BLaER1 (cell line): ENCODE measurements at regions not wholly inside any gene's neighbourhood (a gene's known extent, or its start where the extent isn't known, plus 50 kb on each side); places are given as distances from the start of the nearest gene placed in this dataset.
"Not testable (repeated sequence)": the region's sequence is repeated elsewhere in the genome, so short reads cannot be mapped to it uniquely, and the experiment has no call there.

Experiments
- H3K27ac ChIP-seq: shearing (Covaris generic); formaldehyde crosslinking; 2 replicates; pipeline ENCODE4 v1.8.1; 2022
- H3K27me3 ChIP-seq: shearing (Covaris generic); formaldehyde crosslinking; 2 replicates; pipeline ENCODE4 v1.8.1; 2022
- H3K36me3 ChIP-seq: shearing (Covaris generic); formaldehyde crosslinking; 2 replicates; pipeline ENCODE4 v1.8.1; 2022
- H3K4me1 ChIP-seq: shearing (Covaris generic); formaldehyde crosslinking; 2 replicates; pipeline ENCODE4 v1.8.1; 2022
- H3K4me2 ChIP-seq: shearing (Covaris generic); formaldehyde crosslinking; 2 replicates; pipeline ENCODE4 v1.8.1; 2022
- H3K4me3 ChIP-seq: shearing (Covaris generic); formaldehyde crosslinking; 2 replicates; pipeline ENCODE4 v1.8.1; 2022
- H3K9ac ChIP-seq: shearing (Covaris generic); formaldehyde crosslinking; 2 replicates; pipeline ENCODE4 v1.8.1; 2022
- H3K9me3 ChIP-seq: shearing (Covaris generic); formaldehyde crosslinking; 2 replicates; pipeline ENCODE4 v1.8.1; 2022
- H4K20me1 ChIP-seq: shearing (Covaris generic); formaldehyde crosslinking; 2 replicates; pipeline ENCODE4 v1.8.1; 2022
- Cebpa-rat ChIP-seq: shearing (Covaris generic); IDR thresholded peaks from 2 replicates; pipeline ENCODE4 v1.8.1; 2022

DNA sequence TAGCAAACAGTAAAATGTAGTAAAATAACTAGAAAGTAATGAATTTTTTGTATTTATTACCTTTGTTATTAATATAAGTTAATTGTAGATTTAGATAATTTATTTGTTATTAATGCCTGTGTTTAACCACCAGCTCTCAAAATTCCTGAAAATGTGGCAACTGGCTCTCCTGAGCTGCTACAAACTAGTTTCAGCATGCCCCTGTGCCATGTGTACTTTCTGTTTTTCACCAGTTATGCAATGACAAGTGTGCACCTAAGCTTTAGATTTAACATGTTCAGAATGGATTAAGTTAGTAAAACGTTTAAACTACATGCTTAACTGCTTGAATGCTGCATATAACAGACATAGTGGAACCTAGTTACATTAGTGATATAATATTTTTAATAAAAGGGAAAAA lies 88.1 kb downstream of the POSTN start:
- H3K9me3 ChIP-seq: no peaks in the 10 kb centered on the region
- no peak overlapping the region for H3K9ac ChIP-seq
- TF ChIP-seq Cebpa-rat: no peak
- no peaks in the 10 kb centered on the region for H3K36me3 ChIP-seq
- H3K4me3 ChIP-seq: no peak overlapping the region
- peaks cover 11% of the 10 kb centered on the region for H3K4me1 ChIP-seq
- no peak overlapping the region for H3K27ac ChIP-seq
- H3K4me2 ChIP-seq: peak overlapping the region; percentile 44; the same call in 1 of the 2 replicates
- no peaks in the 10 kb centered on the region for H3K27me3 ChIP-seq
- H4K20me1 ChIP-seq: no peaks in the 10 kb centered on the region

DNA sequence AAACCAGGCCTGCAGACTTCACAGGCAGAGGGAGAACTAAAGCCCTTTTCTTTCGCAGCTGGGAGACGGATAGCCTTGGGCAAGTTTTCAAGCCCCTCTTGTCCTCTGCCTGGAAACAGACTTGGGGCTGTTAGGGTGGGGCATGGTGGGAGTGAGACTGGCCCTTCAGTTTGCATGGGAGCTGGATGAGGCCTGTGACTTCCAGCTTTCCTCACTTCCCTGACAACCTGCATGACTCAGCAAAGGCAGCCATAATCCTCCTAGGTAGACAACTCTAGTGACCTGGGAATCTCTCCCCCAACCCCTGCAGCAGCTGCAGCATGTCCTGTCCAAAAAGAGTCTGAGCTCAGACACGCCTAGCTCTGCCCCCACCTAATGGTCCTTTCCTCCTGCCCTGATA lies 93.0 kb downstream of the POSTN start:
- H3K27ac ChIP-seq: no peak overlapping the region
- H3K27me3 ChIP-seq: no peaks in the 10 kb centered on the region
- no peaks in the 10 kb centered on the region for H4K20me1 ChIP-seq
- no peaks in the 10 kb centered on the region for H3K36me3 ChIP-seq
- no peak overlapping the region for H3K9ac ChIP-seq
- no peak overlapping the region for H3K4me3 ChIP-seq
- no peak for TF ChIP-seq Cebpa-rat
- H3K4me2 ChIP-seq: no peak overlapping the region
- H3K9me3 ChIP-seq: 0 out of 2 replicates have a peak, but pooled peaks cover 5% of the 10 kb centered on the region
- peaks cover 11% of the 10 kb centered on the region for H3K4me1 ChIP-seq

DNA sequence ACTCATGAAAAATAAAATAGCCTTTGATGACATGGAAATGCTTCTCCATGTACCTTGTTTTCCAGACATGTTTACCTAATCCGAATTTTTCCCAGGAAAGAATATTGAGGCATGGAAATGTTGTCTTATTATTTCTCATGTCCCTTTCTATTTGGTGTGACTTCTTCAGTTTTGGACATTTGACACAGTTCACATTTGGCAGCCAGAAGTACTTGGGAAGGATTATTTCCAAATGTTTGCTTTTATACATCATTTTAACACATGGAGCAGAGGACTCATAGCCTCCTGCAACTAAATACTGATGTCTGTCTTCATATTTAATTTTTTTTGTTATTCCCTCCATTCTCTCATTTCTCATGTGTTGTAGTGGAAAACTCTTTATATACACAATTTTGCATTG lies 94.3 kb downstream of the POSTN start:
- Histone ChIP-seq H3K9me3 (0 out of 2 replicates have a peak, but pooled peaks cover 5% of the 10 kb centered on the region), H3K4me3 (no peak overlapping the region), H4K20me1 (no peaks in the 10 kb centered on the region), H3K27ac (no peak overlapping the region), H3K4me1 (no peaks in the 10 kb centered on the region), H3K4me2 (no peak overlapping the region), H3K27me3 (no peaks in the 10 kb centered on the region), H3K36me3 (no peaks in the 10 kb centered on the region), H3K9ac (no peak overlapping the region)
- no peak for TF ChIP-seq Cebpa-rat

DNA sequence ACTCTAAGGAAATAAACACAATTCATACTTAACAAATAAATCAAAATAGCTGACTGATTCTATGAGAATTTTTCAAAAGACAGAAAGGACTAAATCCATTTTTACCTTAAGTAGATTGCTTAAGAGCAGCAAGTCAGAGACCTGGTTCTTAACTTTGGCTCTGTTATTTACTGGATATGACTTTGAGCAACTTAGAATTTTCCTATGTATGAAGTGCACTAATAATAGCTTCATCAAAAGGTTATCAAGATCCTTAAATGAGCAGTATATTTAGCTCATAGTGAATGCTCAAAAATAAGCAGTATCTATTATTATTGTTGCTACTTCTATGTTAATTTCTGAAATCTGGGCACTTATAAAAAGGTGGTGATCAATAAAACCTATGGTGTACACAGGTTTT lies 95.3 kb downstream of the POSTN start:
- Histone ChIP-seq H4K20me1 (no peaks in the 10 kb centered on the region), H3K9ac (no peak overlapping the region), H3K9me3 (0 out of 2 replicates have a peak, but pooled peaks cover 5% of the 10 kb centered on the region), H3K27me3 (no peaks in the 10 kb centered on the region), H3K4me1 (no peaks in the 10 kb centered on the region), H3K4me2 (no peak overlapping the region), H3K4me3 (no peak overlapping the region), H3K36me3 (no peaks in the 10 kb centered on the region), H3K27ac (no peak overlapping the region)
- no peak for TF ChIP-seq Cebpa-rat

DNA sequence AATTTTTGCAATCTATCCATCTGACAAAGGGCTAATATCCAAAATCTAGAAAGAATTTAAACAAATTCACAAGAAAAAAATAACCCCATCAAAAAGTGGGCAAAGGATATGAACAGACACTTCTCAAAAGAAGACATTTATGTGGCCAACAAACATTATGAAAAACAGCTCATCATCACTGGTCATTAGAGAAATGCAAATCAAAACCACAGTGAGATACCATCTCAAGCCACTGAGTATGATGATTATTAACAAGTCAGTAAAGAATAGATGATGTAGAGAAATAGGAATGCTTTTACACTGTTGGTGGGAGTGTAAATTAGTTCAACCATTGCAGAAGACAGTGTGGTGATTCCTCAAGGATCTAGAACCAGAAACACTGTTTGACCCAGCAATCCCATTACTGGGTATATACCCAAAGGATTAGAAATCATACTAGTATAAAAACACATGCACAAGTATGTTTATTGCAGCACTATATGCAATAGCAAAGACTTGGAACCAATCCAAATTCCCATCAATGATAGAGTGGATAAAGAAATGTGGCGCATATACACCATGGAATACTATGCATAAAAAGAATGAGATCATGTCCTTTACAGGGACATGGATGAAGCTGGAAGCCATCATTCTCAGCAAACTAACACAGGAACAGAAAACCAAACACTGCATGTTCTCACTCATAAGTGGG lies 96.1 kb downstream of the POSTN start:
- not testable (repeated sequence) for H4K20me1 ChIP-seq, H3K27ac ChIP-seq, H3K4me1 ChIP-seq

DNA sequence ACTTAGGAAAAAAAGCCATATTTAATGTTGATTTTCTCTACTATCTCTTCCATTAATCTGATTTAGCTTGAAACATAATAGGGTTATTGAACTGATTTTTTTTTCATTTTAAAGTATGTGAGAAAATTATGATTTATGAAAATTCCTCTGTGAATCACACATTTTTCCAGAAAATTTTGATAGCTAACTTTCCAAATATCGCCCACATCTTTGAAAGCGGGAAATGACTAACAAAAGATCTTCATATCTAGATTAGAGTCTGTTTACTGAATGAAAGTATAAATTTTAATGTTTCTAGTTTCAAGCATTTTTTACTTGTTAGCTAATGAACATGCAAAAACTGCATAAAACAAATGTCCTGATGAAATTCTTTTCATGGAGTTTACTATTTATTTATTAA lies 97.4 kb downstream of the POSTN start:
- H3K4me1 ChIP-seq: no peaks in the 10 kb centered on the region
- no peak overlapping the region for H3K9ac ChIP-seq
- H3K27me3 ChIP-seq: no peaks in the 10 kb centered on the region
- TF ChIP-seq Cebpa-rat: no peak
- H3K4me2 ChIP-seq: no peak overlapping the region
- no peak overlapping the region for H3K27ac ChIP-seq
- H4K20me1 ChIP-seq: no peaks in the 10 kb centered on the region
- H3K9me3 ChIP-seq: 0 out of 2 replicates have a peak, but pooled peaks cover 5% of the 10 kb centered on the region
- no peaks in the 10 kb centered on the region for H3K36me3 ChIP-seq
- H3K4me3 ChIP-seq: no peak overlapping the region

More for the DNA sequence above, 96.1 kb downstream of the POSTN start:
- H3K4me3 ChIP-seq, H3K27me3 ChIP-seq, H3K36me3 ChIP-seq, H3K4me2 ChIP-seq, H3K9ac ChIP-seq, H3K9me3 ChIP-seq: not testable (repeated sequence)

DNA sequence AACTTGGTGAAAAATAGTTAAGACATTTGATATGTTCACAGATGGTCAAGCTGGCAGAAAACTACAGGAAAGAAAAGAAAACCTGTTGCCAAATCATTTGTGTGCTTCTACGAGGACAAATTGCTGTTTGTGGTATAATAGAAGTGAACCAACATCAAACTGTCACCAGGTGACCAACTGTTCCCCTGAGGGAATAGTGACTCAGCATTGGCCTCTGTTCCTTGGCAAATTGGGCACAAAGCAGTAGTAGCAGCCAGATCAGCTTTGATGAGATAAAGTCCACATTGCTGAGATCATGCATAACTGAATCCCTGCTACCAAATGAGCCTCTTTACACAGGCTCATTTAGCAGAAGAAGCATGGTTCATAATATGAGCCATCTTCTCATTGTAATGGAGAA lies 103.5 kb downstream of the POSTN start:
- H4K20me1 ChIP-seq: no peaks in the 10 kb centered on the region
- H3K4me1 ChIP-seq: no peaks in the 10 kb centered on the region
- H3K27ac ChIP-seq: no peak overlapping the region
- no peaks in the 10 kb centered on the region for H3K27me3 ChIP-seq
- H3K4me2 ChIP-seq: no peak overlapping the region
- H3K9ac ChIP-seq: no peak overlapping the region
- no peak overlapping the region for H3K4me3 ChIP-seq
- H3K36me3 ChIP-seq: no peaks in the 10 kb centered on the region
- H3K9me3 ChIP-seq: no peaks in the 10 kb centered on the region
- no peak for TF ChIP-seq Cebpa-rat

DNA sequence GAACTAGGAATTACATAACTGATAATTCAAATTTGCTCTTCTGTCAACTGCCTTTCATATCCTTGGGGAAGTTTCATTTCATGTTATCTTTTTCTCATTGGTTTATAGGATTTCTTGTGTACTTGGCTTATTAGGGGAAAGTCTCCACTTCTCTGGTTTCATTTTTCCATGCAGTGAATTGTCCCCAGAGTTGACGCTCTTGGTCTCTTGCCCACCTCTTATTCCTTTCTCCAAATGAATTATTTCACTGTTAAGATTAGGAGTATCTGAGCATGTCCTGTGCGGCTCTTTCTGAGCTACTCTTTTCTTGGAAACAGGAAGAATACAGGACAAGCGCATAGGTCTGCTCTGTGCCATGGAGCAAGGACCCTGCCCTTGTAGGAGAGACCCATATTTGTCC lies 104.8 kb downstream of the POSTN start:
- H3K36me3 ChIP-seq: no peaks in the 10 kb centered on the region
- no peak overlapping the region for H3K4me2 ChIP-seq
- no peak for TF ChIP-seq Cebpa-rat

DNA sequence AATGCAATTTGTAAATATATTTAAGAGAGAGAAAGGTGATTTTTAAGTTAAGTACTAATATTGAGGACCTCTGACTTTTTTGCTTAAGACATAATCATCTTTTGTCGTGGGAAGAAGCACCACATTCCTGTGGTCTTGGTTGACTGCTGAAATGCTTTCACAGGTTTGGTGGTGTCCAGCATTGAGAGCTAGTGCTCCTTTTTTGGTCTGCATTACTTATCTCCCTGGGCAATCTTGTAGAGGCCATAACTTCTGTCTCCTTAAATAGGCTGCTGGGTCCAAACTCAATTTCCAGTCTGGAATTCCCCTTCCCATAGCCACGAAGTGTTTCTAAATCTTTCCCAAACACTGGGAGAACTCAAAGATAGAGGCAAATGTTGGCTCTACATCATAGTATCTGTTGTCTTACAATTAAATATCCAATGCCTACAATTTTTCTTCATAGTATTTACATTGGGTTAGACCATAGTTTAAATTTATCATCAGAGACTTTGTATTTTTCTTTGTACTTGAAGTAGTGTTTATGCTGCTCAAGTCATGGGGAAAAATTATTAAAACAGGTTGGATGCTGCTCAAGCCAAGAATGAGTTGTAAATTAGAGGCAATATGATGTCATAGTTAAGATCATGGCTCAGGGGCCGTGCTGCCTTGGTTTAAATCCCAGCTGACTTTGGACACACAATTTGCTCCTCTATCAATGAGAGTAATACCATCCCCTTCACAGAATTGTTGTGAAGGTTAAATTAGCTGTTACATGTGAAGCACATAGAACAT lies 105.6 kb downstream of the POSTN start:
- Histone ChIP-seq H3K27ac (no peak overlapping the region), H3K27me3 (no peaks in the 10 kb centered on the region), H3K4me2 (no peak overlapping the region), H3K4me3 (no peak overlapping the region), H3K4me1 (no peaks in the 10 kb centered on the region), H4K20me1 (no peaks in the 10 kb centered on the region), H3K9ac (no peak overlapping the region), H3K36me3 (no peaks in the 10 kb centered on the region), H3K9me3 (no peaks in the 10 kb centered on the region)
- no peak for TF ChIP-seq Cebpa-rat

More for the DNA sequence above, 104.8 kb downstream of the POSTN start:
- Histone ChIP-seq H3K27ac (no peak overlapping the region), H4K20me1 (no peaks in the 10 kb centered on the region), H3K27me3 (no peaks in the 10 kb centered on the region), H3K9ac (no peak overlapping the region), H3K4me3 (no peak overlapping the region), H3K4me1 (no peaks in the 10 kb centered on the region), H3K9me3 (no peaks in the 10 kb centered on the region)

DNA sequence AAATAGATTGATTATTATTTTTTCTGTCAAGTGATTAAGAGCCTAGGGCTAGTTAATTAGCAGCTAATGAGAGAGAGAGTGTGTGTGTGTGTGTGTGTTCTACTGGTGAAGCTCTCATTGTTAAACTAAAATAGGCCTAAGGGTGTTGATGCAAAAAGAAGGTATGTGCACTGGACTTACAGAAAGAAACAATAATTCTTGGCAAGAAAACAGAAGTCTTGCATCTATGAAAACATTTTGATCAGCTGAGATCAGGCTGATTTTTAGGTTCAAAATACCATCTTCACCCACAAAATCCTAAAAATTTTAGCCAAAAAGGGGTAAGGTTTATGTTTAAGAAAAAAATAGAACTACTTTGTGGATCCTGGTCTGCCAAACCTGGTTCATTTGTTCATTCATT lies 106.5 kb downstream of the POSTN start:
- Histone ChIP-seq H3K9me3 (no peaks in the 10 kb centered on the region), H3K4me1 (no peaks in the 10 kb centered on the region), H3K36me3 (no peaks in the 10 kb centered on the region), H4K20me1 (no peaks in the 10 kb centered on the region), H3K27me3 (no peaks in the 10 kb centered on the region), H3K27ac (no peak overlapping the region), H3K4me2 (no peak overlapping the region), H3K4me3 (no peak overlapping the region), H3K9ac (no peak overlapping the region)
- TF ChIP-seq Cebpa-rat: no peak
